ENCODE measurements at regions not wholly inside any gene's neighbourhood (a gene's known extent, or its start where the extent isn't known, plus 50 kb on each side); places are given as distances from the start of the nearest gene placed in this dataset.
"Not testable (repeated sequence)": the region's sequence is repeated elsewhere in the genome, so short reads cannot be mapped to it uniquely, and the experiment has no call there.

- TF ChIP-seq POLR2A (IDR thresholded peaks at IDR 0.05; ENCODE audit: low read length); CTCF (IDR thresholded peaks at IDR 0.05); PHF8 (IDR thresholded peaks at IDR 0.05; ENCODE audit: borderline replicate concordance, low read depth); MYC (IDR thresholded peaks at IDR 0.05; ENCODE audit: borderline replicate concordance, low read length); USF2 (IDR thresholded peaks at IDR 0.05); HOXB5 (CRISPR knock-in tag; IDR thresholded peaks at IDR 0.05); CBX2 (IDR thresholded peaks at IDR 0.05; ENCODE audit: borderline replicate concordance, low read depth); RAD21 (conservative IDR thresholded peaks at IDR 0.05 in 1 of 2, IDR thresholded peaks at IDR 0.05 in 1 of 2); MAFK (IDR thresholded peaks at IDR 0.05; ENCODE audit: partially characterized antibody); RCOR1 (IDR thresholded peaks at IDR 0.05; ENCODE audit: low read depth, low read length); JUNB (IDR thresholded peaks at IDR 0.05); RNF2 (IDR thresholded peaks at IDR 0.05; ENCODE audit: borderline replicate concordance, low read depth); ATOH8 (CRISPR knock-in tag; IDR thresholded peaks at IDR 0.05; ENCODE audit: low read depth): not testable (repeated sequence)
- 0 out of 2 replicates have a peak, but pooled peaks have one; percentile 50 for TF ChIP-seq KDM1A (IDR thresholded peaks at IDR 0.05; ENCODE audit: low read depth)
Observed at GRCh38 chr10:61003069-61003468, 59.1 kb upstream of the RHOBTB1 start.

Data from A549 (cell line).